GM20000 (cell line): ENCODE measurements at regions not wholly inside any gene's neighbourhood (a gene's known extent, or its start where the extent isn't known, plus 50 kb on each side); places are given as distances from the start of the nearest gene placed in this dataset.

Experiments
- DNase-seq: peaks from one replicate; pipeline ENCODE4 v3.0.0; 2012; ENCODE audit warnings: low spot score
- CTCF ChIP-seq: IDR thresholded peaks from 2 replicates; pipeline ENCODE4 v1.5.1; 2012; ENCODE audit warnings: mild to moderate bottlenecking, control low read depth; ENCODE audit errors: extremely low read depth, missing control alignments

GRCh38 chr14:71682337-71682736 is 249.9 kb upstream of the RGS6 start:
- TF ChIP-seq CTCF: no peak

GRCh38 chr14:71684323-71684722 is 247.9 kb upstream of the RGS6 start:
- no peak for DNase-seq
- TF ChIP-seq CTCF: no peak

More at GRCh38 chr14:71682337-71682736, 249.9 kb upstream of the RGS6 start:
- DNase-seq: no peak

GRCh38 chr14:71686677-71687076 is 245.6 kb upstream of the RGS6 start:
- TF ChIP-seq CTCF: no peak

GRCh38 chr14:71687166-71687831 is 244.9 kb upstream of the RGS6 start:
- no peak for DNase-seq
- no peak for TF ChIP-seq CTCF

More at GRCh38 chr14:71686677-71687076, 245.6 kb upstream of the RGS6 start:
- DNase-seq: no peak

GRCh38 chr14:71688576-71688975 is 243.7 kb upstream of the RGS6 start:
- DNase-seq: no peak
- no peak for TF ChIP-seq CTCF

GRCh38 chr14:71690478-71690877 is 241.8 kb upstream of the RGS6 start:
- DNase-seq: no peak
- TF ChIP-seq CTCF: no peak

- no peak for TF ChIP-seq CTCF
- no peak for DNase-seq
These were observed 239.7 kb upstream of the RGS6 start for GRCh38 chr14:71692496-71692895.
